GM19455 (cell line): ENCODE measurements at regions not wholly inside any gene's neighbourhood (a gene's known extent, or its start where the extent isn't known, plus 50 kb on each side); places are given as distances from the start of the nearest gene placed in this dataset.

Experiments
- ATAC-seq: cut with Tn5 transposase; IDR thresholded peaks from one replicate; pipeline ENCODE4 v1.9.1; 2021; ENCODE audit not compliant: unreplicated experiment

- no peak for ATAC-seq
Measured at GRCh38 chrX:106356580-106356979, 188.5 kb downstream of the PWWP3B start.

- ATAC-seq = no peak
Measured at GRCh38 chrX:106363214-106363613, 195.1 kb downstream of the PWWP3B start.

GRCh38 chrX:106378616-106379015, 210.5 kb downstream of the PWWP3B start:
- ATAC-seq = no peak

- ATAC-seq = no peak
Measured at GRCh38 chrX:106391284-106391911, 220.4 kb upstream of the RADX start.

- ATAC-seq = no peak
Measured at GRCh38 chrX:106392346-106392745, 219.4 kb upstream of the RADX start.

GRCh38 chrX:106397788-106398538, 213.8 kb upstream of the RADX start:
- ATAC-seq = no peak

- no peak for ATAC-seq
Measured at GRCh38 chrX:106401965-106402559, 209.7 kb upstream of the RADX start.

- ATAC-seq = no peak
Measured at GRCh38 chrX:106404512-106404911, 207.3 kb upstream of the RADX start.

- ATAC-seq = peak; percentile 87
Measured at GRCh38 chrX:106415276-106415895, 196.4 kb upstream of the RADX start.

- no peak for ATAC-seq
Measured at GRCh38 chrX:106436691-106437090, 175.1 kb upstream of the RADX start.

- ATAC-seq = no peak
Measured at GRCh38 chrX:106437407-106437806, 174.4 kb upstream of the RADX start.

- no peak for ATAC-seq
Measured at GRCh38 chrX:106450405-106450804, 161.4 kb upstream of the RADX start.

GRCh38 chrX:106451933-106452332, 159.8 kb upstream of the RADX start:
- ATAC-seq = no peak

- no peak for ATAC-seq
Measured at GRCh38 chrX:106454991-106455390, 156.8 kb upstream of the RADX start.

- no peak for ATAC-seq
Measured at GRCh38 chrX:106457802-106458201, 154.0 kb upstream of the RADX start.

- ATAC-seq = no peak
Measured at GRCh38 chrX:106467422-106467821, 144.4 kb upstream of the RADX start.

- ATAC-seq = no peak
Measured at GRCh38 chrX:106467943-106468342, 143.8 kb upstream of the RADX start.

- no peak for ATAC-seq
Measured at GRCh38 chrX:106468433-106468832, 143.3 kb upstream of the RADX start.

- ATAC-seq = no peak
Measured at GRCh38 chrX:106479920-106480319, 131.9 kb upstream of the RADX start.

- no peak for ATAC-seq
Measured at GRCh38 chrX:106481341-106481740, 130.4 kb upstream of the RADX start.

- peak; percentile 94 for ATAC-seq
Measured at GRCh38 chrX:106484233-106484632, 127.5 kb upstream of the RADX start.
